Upper lobe of left lung (tissue), 4 donors: ENCODE measurements at regions not wholly inside any gene's neighbourhood (a gene's known extent, or its start where the extent isn't known, plus 50 kb on each side); places are given as distances from the start of the nearest gene placed in this dataset.

Experiments used
- CTCF ChIP-seq, 6 experiments: fragments of 450-650 bp in 4 of 6; fragments of 200-600 bp in 2 of 6; sonication (generic) in 2 of 6; IDR thresholded peaks; one replicate each; pipeline ENCODE4 v1.5.1; 2016 to 2019; ENCODE audit warnings: antibody characterized with exemption in 6 of 6
- EP300 ChIP-seq, 4 donors: sonication (generic); formaldehyde crosslinking; IDR thresholded peaks; one replicate each; pipeline ENCODE4 v1.5.1; 2017; ENCODE audit warnings: antibody characterized with exemption in 4 of 4, control low read depth in 2 of 4
- POLR2A ChIP-seq, 4 donors: fragments of 450-650 bp; IDR thresholded peaks; one replicate each; pipeline ENCODE4 v1.5.1; 2016 to 2017; ENCODE audit warnings: antibody characterized with exemption in 4 of 4, mild to moderate bottlenecking in 2 of 4

- TF ChIP-seq EP300 (IDR thresholded peaks at IDR 0.05), result no peak
- TF ChIP-seq POLR2A (IDR thresholded peaks at IDR 0.05), result no peak
- no peak for TF ChIP-seq CTCF (IDR thresholded peaks at IDR 0.05)
Observed at GRCh38 chr5:39712316-39713249, 287.8 kb upstream of the DAB2 start.
